GM12865 (cell line): ENCODE measurements at regions not wholly inside any gene's neighbourhood (a gene's known extent, or its start where the extent isn't known, plus 50 kb on each side); places are given as distances from the start of the nearest gene placed in this dataset.
"Not testable (repeated sequence)": the region's sequence is repeated elsewhere in the genome, so short reads cannot be mapped to it uniquely, and the experiment has no call there.

ENCODE experiments used
- DNase-seq: peaks from one replicate; pipeline ENCODE4 v3.0.0; 2010; ENCODE audit warnings: low read depth
- H3K4me3 ChIP-seq: 2 replicates; pipeline ENCODE4 v1.5.1; 2011; ENCODE audit warnings: mild to moderate bottlenecking, low read depth, low read length, control low read depth
- TF ChIP-seq, protein P1 (sequence below): IDR thresholded peaks from 2 replicates; pipeline ENCODE4 v1.5.1; 2011; ENCODE audit warnings: low read length, control low read depth, low read depth, inconsistent platforms; ENCODE audit not compliant: insufficient read depth; ENCODE audit errors: missing control alignments

DNA sequence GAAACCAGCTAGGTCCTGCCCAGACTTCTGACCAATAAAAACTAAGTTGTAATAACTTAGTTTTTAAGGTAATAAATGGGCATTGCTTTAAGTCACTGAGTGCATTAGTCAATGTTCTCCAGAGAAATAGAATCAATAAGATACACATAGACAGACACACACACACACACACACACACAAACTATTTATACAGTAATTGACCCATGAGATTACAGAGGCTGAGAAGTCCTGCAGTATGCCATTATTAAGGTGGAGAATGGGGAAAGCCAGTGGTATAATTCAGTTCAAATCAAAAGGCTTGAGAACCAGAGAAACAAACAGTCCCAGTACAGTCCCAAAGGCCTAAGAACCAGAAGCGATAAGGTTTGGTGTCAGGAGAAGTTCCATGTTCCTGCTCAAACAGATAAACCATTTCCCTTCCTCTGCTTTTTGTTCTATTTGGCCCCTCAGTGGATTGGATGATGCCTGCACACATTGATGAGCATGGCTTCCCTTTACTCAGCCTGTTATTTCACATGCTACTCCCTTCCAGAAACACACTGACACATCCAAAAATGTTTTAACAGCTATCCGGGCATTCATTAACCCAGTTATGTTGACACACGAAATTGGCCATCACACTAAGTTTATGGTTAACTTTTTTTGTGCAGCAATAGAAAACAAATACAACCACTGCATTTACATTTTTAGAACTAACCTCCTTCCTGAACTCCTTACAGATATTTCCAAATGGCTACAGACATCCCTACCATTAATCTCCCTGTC lies 828.2 kb upstream of the NCAM2 start:
- TF ChIP-seq, protein P1, sequence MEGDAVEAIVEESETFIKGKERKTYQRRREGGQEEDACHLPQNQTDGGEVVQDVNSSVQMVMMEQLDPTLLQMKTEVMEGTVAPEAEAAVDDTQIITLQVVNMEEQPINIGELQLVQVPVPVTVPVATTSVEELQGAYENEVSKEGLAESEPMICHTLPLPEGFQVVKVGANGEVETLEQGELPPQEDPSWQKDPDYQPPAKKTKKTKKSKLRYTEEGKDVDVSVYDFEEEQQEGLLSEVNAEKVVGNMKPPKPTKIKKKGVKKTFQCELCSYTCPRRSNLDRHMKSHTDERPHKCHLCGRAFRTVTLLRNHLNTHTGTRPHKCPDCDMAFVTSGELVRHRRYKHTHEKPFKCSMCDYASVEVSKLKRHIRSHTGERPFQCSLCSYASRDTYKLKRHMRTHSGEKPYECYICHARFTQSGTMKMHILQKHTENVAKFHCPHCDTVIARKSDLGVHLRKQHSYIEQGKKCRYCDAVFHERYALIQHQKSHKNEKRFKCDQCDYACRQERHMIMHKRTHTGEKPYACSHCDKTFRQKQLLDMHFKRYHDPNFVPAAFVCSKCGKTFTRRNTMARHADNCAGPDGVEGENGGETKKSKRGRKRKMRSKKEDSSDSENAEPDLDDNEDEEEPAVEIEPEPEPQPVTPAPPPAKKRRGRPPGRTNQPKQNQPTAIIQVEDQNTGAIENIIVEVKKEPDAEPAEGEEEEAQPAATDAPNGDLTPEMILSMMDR, result no peak
- DNase-seq, result no peak
- H3K4me3 ChIP-seq, result no peak overlapping the region

DNA sequence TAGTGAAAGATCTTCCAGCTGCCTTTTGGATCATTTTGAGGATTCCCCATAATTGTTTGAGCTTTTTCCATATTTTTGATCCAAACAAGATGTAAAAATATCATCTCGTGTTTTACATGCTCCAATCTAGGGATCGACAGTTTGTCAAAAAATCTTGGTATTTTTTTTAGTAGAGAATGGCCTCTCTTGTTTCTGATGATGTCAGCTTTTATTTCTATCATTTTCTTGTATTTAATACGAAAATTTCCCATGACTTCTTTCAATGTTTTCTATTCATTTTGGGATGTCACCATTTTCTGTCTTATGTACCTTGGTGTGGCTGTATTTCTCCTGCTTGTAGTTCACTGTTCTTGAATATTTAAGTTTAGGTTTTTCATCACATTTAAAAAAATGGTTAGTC lies 812.0 kb upstream of the NCAM2 start:
- no peak for DNase-seq
- TF ChIP-seq, protein P1, result no peak
- no peak overlapping the region for H3K4me3 ChIP-seq

DNA sequence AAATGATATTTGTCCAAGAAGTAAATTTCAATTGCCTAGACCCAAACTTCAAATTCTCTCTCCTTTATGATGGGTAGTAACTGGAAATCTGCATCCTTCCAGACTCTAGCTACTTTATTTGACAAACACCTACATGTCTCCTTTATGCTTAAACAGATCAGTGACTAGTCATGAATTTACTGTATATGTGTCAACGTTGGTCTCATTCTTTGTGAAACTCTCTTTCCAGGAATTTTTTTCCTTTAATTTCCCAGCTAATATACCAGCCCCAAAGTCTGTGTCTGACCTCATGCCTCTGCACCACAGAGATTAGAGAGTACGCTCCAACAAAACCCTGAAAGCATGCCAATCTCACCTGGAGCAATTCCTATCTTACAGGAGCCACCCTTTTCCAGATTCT lies 811.2 kb upstream of the NCAM2 start:
- H3K4me3 ChIP-seq, result no peak overlapping the region
- TF ChIP-seq, protein P1, result no peak
- no peak for DNase-seq

DNA sequence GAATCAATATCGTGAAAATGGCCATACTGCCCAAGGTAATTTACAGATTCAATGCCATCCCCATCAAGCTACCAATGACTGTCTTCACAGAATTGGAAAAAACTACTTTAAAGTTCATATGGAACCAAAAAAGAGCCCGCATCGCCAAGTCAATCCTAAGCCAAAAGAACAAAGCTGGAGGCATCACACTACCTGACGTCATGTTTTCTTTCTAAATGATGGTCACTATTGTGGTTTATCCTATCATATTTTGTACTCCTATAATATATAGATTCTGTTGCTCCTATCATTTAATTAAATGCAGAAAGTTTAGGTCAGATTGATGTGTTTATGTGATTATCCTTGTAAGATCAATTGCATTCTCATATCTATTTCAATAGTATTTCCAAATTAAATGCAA lies 796.9 kb upstream of the NCAM2 start:
- not testable (repeated sequence) for DNase-seq, H3K4me3 ChIP-seq

DNA sequence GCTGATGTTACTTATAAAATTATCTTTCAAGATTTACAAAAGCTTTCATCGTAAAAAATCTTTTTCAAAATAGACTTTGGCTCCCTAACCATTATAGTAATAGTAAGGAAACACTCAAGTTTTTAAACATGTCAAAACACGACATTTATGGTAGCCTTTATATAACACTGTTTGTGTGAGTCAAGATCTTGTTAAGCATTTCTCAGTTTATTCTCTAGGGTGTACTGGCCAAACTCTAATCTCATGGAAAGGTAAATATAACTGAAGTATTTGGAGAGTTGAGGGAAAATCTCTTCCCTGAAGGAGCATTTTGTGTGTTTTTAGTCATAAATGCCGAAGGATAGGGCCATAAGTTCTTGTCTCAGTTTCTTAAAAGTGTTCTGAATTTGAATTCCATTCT lies 790.9 kb upstream of the NCAM2 start:
- TF ChIP-seq, protein P1, result no peak

DNA sequence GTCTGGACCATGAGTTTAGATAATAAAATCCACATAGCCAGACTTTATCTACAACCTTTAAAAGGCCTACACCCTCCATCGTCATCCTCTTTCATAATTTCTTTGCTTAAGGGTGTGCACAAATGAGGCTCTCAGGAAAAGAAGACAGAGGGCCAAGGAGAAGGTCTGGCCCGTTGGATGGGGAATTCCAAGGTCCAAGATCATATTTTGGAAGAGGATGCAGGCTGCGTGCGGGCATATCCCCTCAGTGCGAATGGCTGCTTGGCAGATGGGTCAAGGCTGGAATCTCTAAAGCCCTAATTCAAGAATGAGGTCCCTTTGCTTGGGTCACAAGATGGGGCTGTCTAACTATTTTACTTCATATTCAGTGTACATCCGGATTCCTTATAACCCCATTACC lies 782.2 kb upstream of the NCAM2 start:
- DNase-seq, result no peak
- TF ChIP-seq, protein P1, result no peak
- H3K4me3 ChIP-seq, result no peak overlapping the region

More for the DNA sequence above, 790.9 kb upstream of the NCAM2 start:
- no peak for DNase-seq
- no peak overlapping the region for H3K4me3 ChIP-seq

DNA sequence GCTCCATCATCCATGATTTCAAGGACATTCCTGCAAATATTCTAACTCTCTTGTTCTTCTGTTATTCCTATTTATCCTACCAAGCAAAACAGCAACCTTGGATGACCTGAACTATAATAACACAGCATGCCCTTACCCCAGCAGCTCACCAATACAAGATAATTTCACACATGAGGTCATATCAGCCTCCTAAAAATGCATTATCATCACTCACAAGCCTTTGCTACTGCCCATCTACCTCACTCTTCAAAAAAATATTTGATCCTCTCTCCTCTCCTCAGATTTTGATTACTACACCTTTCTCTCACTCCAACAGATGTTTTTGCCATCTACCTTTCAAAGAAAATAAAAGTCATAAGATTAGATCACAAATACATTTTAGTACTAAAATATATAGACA lies 777.6 kb upstream of the NCAM2 start:
- DNase-seq, result no peak
- H3K4me3 ChIP-seq, result no peak overlapping the region
- TF ChIP-seq, protein P1, result no peak

DNA sequence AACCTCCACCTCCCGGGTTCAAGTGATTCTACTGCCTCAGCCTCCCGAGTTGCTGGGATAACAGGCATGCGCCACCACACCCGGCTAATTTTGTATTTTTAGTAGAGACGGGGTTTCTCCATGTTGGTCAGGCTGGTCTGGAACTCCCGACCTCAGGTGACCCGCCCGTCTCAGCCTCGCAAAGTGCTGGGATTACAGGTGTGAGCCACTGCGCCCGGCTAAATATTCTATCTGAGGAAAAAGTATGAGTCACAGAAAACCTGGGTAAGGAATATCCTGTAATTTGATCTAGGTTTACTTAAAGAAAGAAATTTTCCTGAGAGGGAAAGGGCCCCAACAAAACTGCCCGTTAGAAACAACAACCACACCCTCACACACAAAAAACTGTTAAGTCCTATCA lies 776.2 kb upstream of the NCAM2 start:
- DNase-seq, H3K4me3 ChIP-seq: not testable (repeated sequence)

DNA sequence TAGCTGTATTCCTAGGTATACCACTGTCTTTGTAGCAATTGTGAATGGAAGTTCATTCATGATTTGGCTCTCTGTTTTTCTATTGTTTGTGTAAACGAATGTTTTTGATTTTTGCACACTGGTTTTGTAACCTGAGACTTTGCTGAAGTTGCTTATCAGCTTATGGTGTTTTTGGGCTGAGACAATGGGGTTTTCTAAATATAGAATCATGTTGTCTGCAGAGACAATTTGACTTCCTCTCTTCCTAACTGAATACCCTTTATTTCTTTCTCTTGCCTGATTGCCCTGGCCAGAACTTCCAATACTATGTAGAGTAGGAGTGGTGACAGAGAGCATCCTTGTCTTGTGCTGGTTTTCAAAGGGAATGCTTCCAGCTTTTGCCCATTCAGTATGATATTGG lies 761.6 kb upstream of the NCAM2 start:
- not testable (repeated sequence) for DNase-seq, H3K4me3 ChIP-seq
